ENCODE measurements at regions not wholly inside any gene's neighbourhood (a gene's known extent, or its start where the extent isn't known, plus 50 kb on each side); places are given as distances from the start of the nearest gene placed in this dataset.

DNA sequence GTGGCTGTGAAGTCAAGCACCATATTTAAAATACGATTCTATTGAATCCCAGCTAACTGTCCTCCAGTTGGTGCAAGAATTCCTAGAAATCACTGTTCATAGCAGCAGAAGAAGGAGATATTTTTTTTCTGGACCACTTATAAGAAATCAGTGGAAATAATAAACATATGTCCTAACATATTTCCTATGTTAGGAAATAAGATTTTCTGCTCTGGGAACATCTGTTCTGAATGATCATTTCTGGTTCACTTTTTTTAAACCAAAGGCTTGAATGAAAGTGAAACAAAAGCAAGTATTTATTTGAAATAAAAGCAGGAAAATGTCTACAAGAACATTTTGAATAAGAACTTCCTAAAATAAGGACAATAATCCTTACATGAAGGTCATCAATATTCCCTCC lies 138.9 kb upstream of the RALGAPA2 start:
- TF ChIP-seq, protein P1, sequence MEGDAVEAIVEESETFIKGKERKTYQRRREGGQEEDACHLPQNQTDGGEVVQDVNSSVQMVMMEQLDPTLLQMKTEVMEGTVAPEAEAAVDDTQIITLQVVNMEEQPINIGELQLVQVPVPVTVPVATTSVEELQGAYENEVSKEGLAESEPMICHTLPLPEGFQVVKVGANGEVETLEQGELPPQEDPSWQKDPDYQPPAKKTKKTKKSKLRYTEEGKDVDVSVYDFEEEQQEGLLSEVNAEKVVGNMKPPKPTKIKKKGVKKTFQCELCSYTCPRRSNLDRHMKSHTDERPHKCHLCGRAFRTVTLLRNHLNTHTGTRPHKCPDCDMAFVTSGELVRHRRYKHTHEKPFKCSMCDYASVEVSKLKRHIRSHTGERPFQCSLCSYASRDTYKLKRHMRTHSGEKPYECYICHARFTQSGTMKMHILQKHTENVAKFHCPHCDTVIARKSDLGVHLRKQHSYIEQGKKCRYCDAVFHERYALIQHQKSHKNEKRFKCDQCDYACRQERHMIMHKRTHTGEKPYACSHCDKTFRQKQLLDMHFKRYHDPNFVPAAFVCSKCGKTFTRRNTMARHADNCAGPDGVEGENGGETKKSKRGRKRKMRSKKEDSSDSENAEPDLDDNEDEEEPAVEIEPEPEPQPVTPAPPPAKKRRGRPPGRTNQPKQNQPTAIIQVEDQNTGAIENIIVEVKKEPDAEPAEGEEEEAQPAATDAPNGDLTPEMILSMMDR (IDR thresholded peaks at IDR 0.05; ENCODE audit: poor library complexity, severe bottlenecking): no peak
- TF ChIP-seq POLR2AphosphoS5 (IDR thresholded peaks at IDR 0.05): no peak
- no peak for TF ChIP-seq TAF1 (IDR thresholded peaks at IDR 0.05; ENCODE audit: low read depth)
- TF ChIP-seq EZH2 (IDR thresholded peaks at IDR 0.05; ENCODE audit: borderline replicate concordance, insufficient read depth, low read length, poor library complexity, severe bottlenecking): no peak
